OCI-LY1 (cell line): ENCODE measurements at regions not wholly inside any gene's neighbourhood (a gene's known extent, or its start where the extent isn't known, plus 50 kb on each side); places are given as distances from the start of the nearest gene placed in this dataset.

Source experiments
- H2AFZ ChIP-seq: fragments of 200-600 bp; sonication (generic), shearing (Covaris generic); 2 replicates; pipeline ENCODE4 v1.6.0; 2014; ENCODE audit warnings: antibody characterized with exemption, mild to moderate bottlenecking, low read length
- H3F3A ChIP-seq: fragments of 200-600 bp; sonication (generic), shearing (Covaris generic); 2 replicates; pipeline ENCODE4 v1.6.0; 2014; ENCODE audit warnings: mild to moderate bottlenecking, antibody characterized with exemption, low read length, moderate library complexity; ENCODE audit not compliant: insufficient read depth
- H3K27ac ChIP-seq: fragments of 200-600 bp; sonication (generic); 2 replicates; pipeline ENCODE4 v1.5.1; 2014; ENCODE audit warnings: low read length, mixed run types, mild to moderate bottlenecking, low read depth; ENCODE audit not compliant: poor library complexity, severe bottlenecking
- H3K27me3 ChIP-seq: fragments of 200-600 bp; sonication (generic); 2 replicates; pipeline ENCODE4 v1.6.0; 2014; ENCODE audit warnings: antibody characterized with exemption, mild to moderate bottlenecking, low read length, moderate library complexity; ENCODE audit not compliant: insufficient read depth
- H3K36me3 ChIP-seq: fragments of 200-600 bp; sonication (generic); 2 replicates; pipeline ENCODE4 v1.6.1; 2014; ENCODE audit warnings: mild to moderate bottlenecking, antibody characterized with exemption, low read length, moderate library complexity, mixed read lengths; ENCODE audit not compliant: insufficient read depth
- H3K4me1 ChIP-seq: fragments of 200-600 bp; sonication (generic); 2 replicates; pipeline ENCODE4 v1.5.1; 2014; ENCODE audit warnings: mild to moderate bottlenecking, low read length, moderate library complexity; ENCODE audit not compliant: insufficient read depth, severe bottlenecking
- H3K4me2 ChIP-seq: fragments of 200-600 bp; sonication (generic), shearing (Covaris generic); 2 replicates; pipeline ENCODE4 v1.6.1; 2014; ENCODE audit warnings: low read length
- H3K4me3 ChIP-seq: fragments of 200-600 bp; sonication (generic); 2 replicates; pipeline ENCODE4 v1.5.1; 2014; ENCODE audit warnings: low read length, low read depth, mild to moderate bottlenecking, mixed read lengths; ENCODE audit not compliant: poor library complexity, severe bottlenecking
- H3K79me2 ChIP-seq: fragments of 200-600 bp; shearing (Covaris generic); 2 replicates; pipeline ENCODE4 v1.6.1; 2016; ENCODE audit warnings: mixed run types, low read length, mixed read lengths; ENCODE audit not compliant: insufficient read depth
- H3K9ac ChIP-seq: fragments of 200-600 bp; sonication (generic), shearing (Covaris generic); 2 replicates; pipeline ENCODE4 v1.6.1; 2014; ENCODE audit warnings: mild to moderate bottlenecking, low read length, mixed read lengths
- H3K9me2 ChIP-seq: fragments of 200-600 bp; sonication (generic), shearing (Covaris generic); 2 replicates; pipeline ENCODE4 v1.6.1; 2014; ENCODE audit warnings: low read depth, mild to moderate bottlenecking, low read length, mixed read lengths
- H3K9me3 ChIP-seq: fragments of 200-600 bp; shearing (Covaris generic); 2 replicates; pipeline ENCODE4 v1.6.1; 2014; ENCODE audit warnings: low read length, mixed read lengths
- H4K20me1 ChIP-seq: fragments of 200-600 bp; sonication (generic), shearing (Covaris generic); 2 replicates; pipeline ENCODE4 v1.6.0; 2016; ENCODE audit warnings: mild to moderate bottlenecking, low read length; ENCODE audit not compliant: insufficient read depth
- EZH2 ChIP-seq: fragments of 200-600 bp; sonication (generic), shearing (Covaris generic); IDR thresholded peaks from 2 replicates; pipeline ENCODE4 v1.8.0; 2017; ENCODE audit warnings: borderline replicate concordance, mixed run types, mild to moderate bottlenecking, antibody characterized with exemption, low read length, moderate library complexity, mixed read lengths
- TF ChIP-seq, protein P1 (sequence below): fragments of 200-600 bp; sonication (generic), shearing (Covaris generic); IDR thresholded peaks from 2 replicates; pipeline ENCODE4 v1.5.1; 2017; ENCODE audit warnings: mild to moderate bottlenecking, antibody characterized with exemption, low read length, moderate library complexity, mixed read lengths

GRCh38 chr14:60589442-60589841 is 59.8 kb downstream of the SIX1 start:
- no peaks in the 10 kb centered on the region for H3K9me3 ChIP-seq
- no peak for TF ChIP-seq EZH2
- TF ChIP-seq, protein P1, sequence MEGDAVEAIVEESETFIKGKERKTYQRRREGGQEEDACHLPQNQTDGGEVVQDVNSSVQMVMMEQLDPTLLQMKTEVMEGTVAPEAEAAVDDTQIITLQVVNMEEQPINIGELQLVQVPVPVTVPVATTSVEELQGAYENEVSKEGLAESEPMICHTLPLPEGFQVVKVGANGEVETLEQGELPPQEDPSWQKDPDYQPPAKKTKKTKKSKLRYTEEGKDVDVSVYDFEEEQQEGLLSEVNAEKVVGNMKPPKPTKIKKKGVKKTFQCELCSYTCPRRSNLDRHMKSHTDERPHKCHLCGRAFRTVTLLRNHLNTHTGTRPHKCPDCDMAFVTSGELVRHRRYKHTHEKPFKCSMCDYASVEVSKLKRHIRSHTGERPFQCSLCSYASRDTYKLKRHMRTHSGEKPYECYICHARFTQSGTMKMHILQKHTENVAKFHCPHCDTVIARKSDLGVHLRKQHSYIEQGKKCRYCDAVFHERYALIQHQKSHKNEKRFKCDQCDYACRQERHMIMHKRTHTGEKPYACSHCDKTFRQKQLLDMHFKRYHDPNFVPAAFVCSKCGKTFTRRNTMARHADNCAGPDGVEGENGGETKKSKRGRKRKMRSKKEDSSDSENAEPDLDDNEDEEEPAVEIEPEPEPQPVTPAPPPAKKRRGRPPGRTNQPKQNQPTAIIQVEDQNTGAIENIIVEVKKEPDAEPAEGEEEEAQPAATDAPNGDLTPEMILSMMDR: no peak
- H4K20me1 ChIP-seq: no peaks in the 10 kb centered on the region
- H3K36me3 ChIP-seq: no peaks in the 10 kb centered on the region
- H3F3A ChIP-seq: no peaks in the 10 kb centered on the region
- no peak overlapping the region for H2AFZ ChIP-seq
- H3K4me3 ChIP-seq: no peak overlapping the region
- H3K9me2 ChIP-seq: no peaks in the 10 kb centered on the region
- no peak overlapping the region for H3K9ac ChIP-seq
- H3K4me2 ChIP-seq: no peak overlapping the region
- H3K4me1 ChIP-seq: no peaks in the 10 kb centered on the region
- no peaks in the 10 kb centered on the region for H3K27me3 ChIP-seq
- H3K79me2 ChIP-seq: no peaks in the 10 kb centered on the region
- no peak overlapping the region for H3K27ac ChIP-seq

DNA sequence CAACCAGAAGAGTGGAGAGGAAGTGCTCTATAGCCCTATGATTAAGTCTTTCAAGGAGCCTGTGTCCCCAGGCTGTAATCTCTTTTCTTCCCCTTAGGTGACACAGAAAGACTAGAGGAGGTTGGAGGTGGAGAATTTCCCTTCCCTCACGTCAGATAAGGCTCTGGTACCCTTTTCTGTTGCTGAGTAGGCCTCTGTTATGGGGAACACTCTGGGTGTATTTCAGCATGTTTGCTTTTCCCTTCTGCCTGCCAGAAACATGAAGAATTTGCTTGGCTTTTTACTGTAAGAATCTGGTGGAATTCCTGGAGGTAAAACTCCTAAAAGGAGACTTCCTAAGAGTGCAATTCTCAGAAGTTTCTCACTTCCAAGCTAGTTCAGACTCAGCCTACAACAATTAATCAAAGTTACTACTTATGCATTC is 58.3 kb downstream of the SIX1 start:
- no peak overlapping the region for H3K4me3 ChIP-seq
- no peak overlapping the region for H3K4me2 ChIP-seq
- no peaks in the 10 kb centered on the region for H3K4me1 ChIP-seq
- H2AFZ ChIP-seq: no peak overlapping the region
- H3K27me3 ChIP-seq: no peaks in the 10 kb centered on the region
- H3K79me2 ChIP-seq: no peaks in the 10 kb centered on the region
- H3K9ac ChIP-seq: no peak overlapping the region
- H3K36me3 ChIP-seq: no peaks in the 10 kb centered on the region
- no peaks in the 10 kb centered on the region for H3K9me3 ChIP-seq
- no peaks in the 10 kb centered on the region for H4K20me1 ChIP-seq
- no peaks in the 10 kb centered on the region for H3F3A ChIP-seq
- H3K27ac ChIP-seq: no peak overlapping the region
- TF ChIP-seq, protein P1: no peak
- no peak for TF ChIP-seq EZH2
- no peaks in the 10 kb centered on the region for H3K9me2 ChIP-seq
